CD4-positive, CD25-positive, alpha-beta regulatory T cell (primary cell): ENCODE measurements at regions not wholly inside any gene's neighbourhood (a gene's known extent, or its start where the extent isn't known, plus 50 kb on each side); places are given as distances from the start of the nearest gene placed in this dataset.

Source experiments
- ATAC-seq, 2 donors: fragments of 150-1000 bp; cut with Tn5 transposase; one replicate each; pipeline ENCODE4 v1.10.0; 2021; ENCODE audit warnings: low read depth in 2 of 2, moderate number of reproducible peaks in 2 of 2, moderate library complexity in 1 of 2
- DNase-seq, 3 donors: peaks; one replicate each; pipeline versions ENCODE4 v3.0.0 to v3.0.0-alpha.2; 2012 to 2022; ENCODE audit warnings: mixed read lengths in 1 of 3
- H3K27ac ChIP-seq: one replicate; pipeline ENCODE4 v1.7.0; 2013; ENCODE audit warnings: mild to moderate bottlenecking, low read length; ENCODE audit not compliant: insufficient read depth, poor library complexity, severe bottlenecking
- H3K27me3 ChIP-seq: one replicate; pipeline ENCODE4 v1.7.0; 2013; ENCODE audit warnings: low read length; ENCODE audit not compliant: control insufficient read depth, insufficient read depth
- H3K36me3 ChIP-seq: one replicate; pipeline ENCODE4 v1.7.0; 2013; ENCODE audit warnings: mild to moderate bottlenecking, low read length, moderate library complexity; ENCODE audit not compliant: control insufficient read depth, insufficient read depth
- H3K4me1 ChIP-seq: 2 replicates; pipeline ENCODE4 v1.7.0; 2013; ENCODE audit warnings: mild to moderate bottlenecking, low read length; ENCODE audit not compliant: insufficient read depth, control insufficient read depth, poor library complexity, severe bottlenecking
- H3K4me3 ChIP-seq: one replicate; pipeline ENCODE4 v1.7.0; 2013; ENCODE audit warnings: low read depth, mild to moderate bottlenecking, low read length, moderate library complexity
- H3K9me3 ChIP-seq, 2 experiments: 1 replicate in 1 of 2; 2 replicates in 1 of 2; pipeline ENCODE4 v1.7.0; 2013; ENCODE audit warnings: low read length in 2 of 2, mild to moderate bottlenecking in 1 of 2, moderate library complexity in 1 of 2; ENCODE audit not compliant: control insufficient read depth in 2 of 2
- H3K27ac Mint-ChIP-seq, 3 donors: one replicate each; pipeline ENCODE4 v1.8.0; 2020 to 2022; ENCODE audit warnings: mild to moderate bottlenecking in 3 of 3, mixed read lengths in 3 of 3, moderate library complexity in 2 of 3
- H3K27me3 Mint-ChIP-seq: one replicate; pipeline ENCODE4 v1.8.0; 2022; ENCODE audit warnings: mild to moderate bottlenecking, mixed read lengths
- H3K36me3 Mint-ChIP-seq: one replicate; pipeline ENCODE4 v1.8.0; 2020; ENCODE audit warnings: mixed read lengths
- H3K4me1 Mint-ChIP-seq, 4 donors: one replicate each; pipeline ENCODE4 v1.8.0; 2020 to 2022; ENCODE audit warnings: mixed read lengths in 4 of 4, mild to moderate bottlenecking in 1 of 4
- H3K4me3 Mint-ChIP-seq, 4 donors: one replicate each; pipeline ENCODE4 v1.8.0; 2020 to 2022; ENCODE audit warnings: mild to moderate bottlenecking in 4 of 4, mixed read lengths in 4 of 4, moderate library complexity in 3 of 4
- H3K9me3 Mint-ChIP-seq, 7 donors: one replicate each; pipeline ENCODE4 v1.8.0; 2020 to 2022; ENCODE audit warnings: mixed read lengths in 7 of 7, mild to moderate bottlenecking in 3 of 7, moderate library complexity in 2 of 7

GRCh38 chr2:18218160-18218933 lies 339.9 kb downstream of the KCNS3 start:
- Mint-ChIP-seq H3K9me3 (peaks cover 0 to 2% (median 0%) of the 10 kb centered on the region in 7 donors), H3K27me3 (no peaks in the 10 kb centered on the region), H3K36me3 (no peaks in the 10 kb centered on the region), H3K4me1 (no peaks in the 10 kb centered on the region), H3K27ac (no peak overlapping the region), H3K4me3 (no peak overlapping the region)
- no peaks in the 10 kb centered on the region for H3K27me3 ChIP-seq
- ATAC-seq (no peak), DNase-seq (no peak)
- H3K36me3 ChIP-seq = no peaks in the 10 kb centered on the region
- no peaks in the 10 kb centered on the region for H3K4me1 ChIP-seq
- no peaks in the 10 kb centered on the region for H3K9me3 ChIP-seq
- no peak overlapping the region for H3K4me3 ChIP-seq
- no peak overlapping the region for H3K27ac ChIP-seq

GRCh38 chr2:18214936-18215335 lies 336.5 kb downstream of the KCNS3 start:
- no peaks in the 10 kb centered on the region for H3K36me3 ChIP-seq
- H3K9me3 Mint-ChIP-seq = peaks cover 0 to 3% (median 0%) of the 10 kb centered on the region in 7 donors
- no peaks in the 10 kb centered on the region for H3K4me1 ChIP-seq
- ATAC-seq = no peak
- no peak for DNase-seq
- no peaks in the 10 kb centered on the region for H3K9me3 ChIP-seq
- no peak overlapping the region for H3K27ac ChIP-seq
- H3K27me3 ChIP-seq = no peaks in the 10 kb centered on the region
- no peaks in the 10 kb centered on the region for H3K27me3 Mint-ChIP-seq
- H3K4me3 ChIP-seq = no peak overlapping the region
- H3K4me1 Mint-ChIP-seq = no peaks in the 10 kb centered on the region
- no peak overlapping the region for H3K27ac Mint-ChIP-seq
- no peak overlapping the region for H3K4me3 Mint-ChIP-seq
- H3K36me3 Mint-ChIP-seq = no peaks in the 10 kb centered on the region

- peaks cover 0 to 3% (median 0%) of the 10 kb centered on the region in 7 donors for H3K9me3 Mint-ChIP-seq
These were observed 335.5 kb downstream of the KCNS3 start for GRCh38 chr2:18213986-18214385.

GRCh38 chr2:18209934-18210639 lies 331.6 kb downstream of the KCNS3 start:
- Mint-ChIP-seq H3K27ac (no peak overlapping the region), H3K36me3 (no peaks in the 10 kb centered on the region), H3K4me3 (no peak overlapping the region), H3K4me1 (no peaks in the 10 kb centered on the region), H3K9me3 (peaks cover 0 to 6% (median 0%) of the 10 kb centered on the region in 7 donors), H3K27me3 (no peaks in the 10 kb centered on the region)
- no peaks in the 10 kb centered on the region for H3K27me3 ChIP-seq
- ATAC-seq = no peak
- no peak for DNase-seq
- H3K4me1 ChIP-seq = no peaks in the 10 kb centered on the region
- no peak overlapping the region for H3K27ac ChIP-seq
- H3K4me3 ChIP-seq = no peak overlapping the region
- no peaks in the 10 kb centered on the region for H3K36me3 ChIP-seq
- no peaks in the 10 kb centered on the region for H3K9me3 ChIP-seq

More at GRCh38 chr2:18213986-18214385, 335.5 kb downstream of the KCNS3 start:
- no peaks in the 10 kb centered on the region for H3K36me3 Mint-ChIP-seq
- no peaks in the 10 kb centered on the region for H3K27me3 ChIP-seq
- no peak overlapping the region for H3K4me3 ChIP-seq
- no peak overlapping the region for H3K27ac Mint-ChIP-seq
- H3K27me3 Mint-ChIP-seq = no peaks in the 10 kb centered on the region
- DNase-seq = no peak
- no peak overlapping the region for H3K27ac ChIP-seq
- H3K4me1 ChIP-seq = no peaks in the 10 kb centered on the region
- no peak overlapping the region for H3K4me3 Mint-ChIP-seq
- ATAC-seq = no peak
- H3K36me3 ChIP-seq = no peaks in the 10 kb centered on the region
- H3K4me1 Mint-ChIP-seq = no peaks in the 10 kb centered on the region
- H3K9me3 ChIP-seq = no peaks in the 10 kb centered on the region

- Mint-ChIP-seq H3K4me3 (no peak overlapping the region), H3K9me3 (peaks cover 0 to 6% (median 0%) of the 10 kb centered on the region in 7 donors)
- ATAC-seq = no peak
These were observed 330.5 kb downstream of the KCNS3 start for GRCh38 chr2:18208956-18209355.

GRCh38 chr2:18200771-18201170 lies 322.3 kb downstream of the KCNS3 start:
- no peak overlapping the region for H3K27ac ChIP-seq
- Mint-ChIP-seq H3K27ac (no peak overlapping the region), H3K4me1 (no peaks in the 10 kb centered on the region), H3K9me3 (no peaks in the 10 kb centered on the region), H3K4me3 (no peak overlapping the region), H3K27me3 (no peaks in the 10 kb centered on the region), H3K36me3 (no peaks in the 10 kb centered on the region)
- no peaks in the 10 kb centered on the region for H3K36me3 ChIP-seq
- no peaks in the 10 kb centered on the region for H3K9me3 ChIP-seq
- ATAC-seq (no peak), DNase-seq (no peak)
- H3K27me3 ChIP-seq = no peaks in the 10 kb centered on the region
- no peaks in the 10 kb centered on the region for H3K4me1 ChIP-seq
- no peak overlapping the region for H3K4me3 ChIP-seq

More at GRCh38 chr2:18208956-18209355, 330.5 kb downstream of the KCNS3 start:
- no peaks in the 10 kb centered on the region for H3K36me3 ChIP-seq
- H3K4me1 ChIP-seq = no peaks in the 10 kb centered on the region
- no peaks in the 10 kb centered on the region for H3K36me3 Mint-ChIP-seq
- no peak overlapping the region for H3K27ac Mint-ChIP-seq
- no peaks in the 10 kb centered on the region for H3K4me1 Mint-ChIP-seq
- H3K27ac ChIP-seq = no peak overlapping the region
- H3K27me3 ChIP-seq = no peaks in the 10 kb centered on the region
- H3K27me3 Mint-ChIP-seq = no peaks in the 10 kb centered on the region
- DNase-seq = no peak
- H3K9me3 ChIP-seq = no peaks in the 10 kb centered on the region
- no peak overlapping the region for H3K4me3 ChIP-seq

- ATAC-seq (no peak), DNase-seq (no peak)
- H3K27me3 Mint-ChIP-seq = no peaks in the 10 kb centered on the region
- no peak overlapping the region for H3K4me3 Mint-ChIP-seq
- peaks cover 0 to 1% (median 0%) of the 10 kb centered on the region in 7 donors for H3K9me3 Mint-ChIP-seq
- no peaks in the 10 kb centered on the region for H3K4me1 Mint-ChIP-seq
- Histone ChIP-seq H3K27ac (no peak overlapping the region), H3K27me3 (no peaks in the 10 kb centered on the region), H3K36me3 (no peaks in the 10 kb centered on the region), H3K4me3 (no peak overlapping the region), H3K4me1 (no peaks in the 10 kb centered on the region), H3K9me3 (no peaks in the 10 kb centered on the region)
- H3K36me3 Mint-ChIP-seq = no peaks in the 10 kb centered on the region
- no peak overlapping the region for H3K27ac Mint-ChIP-seq
These were observed 320.2 kb downstream of the KCNS3 start for GRCh38 chr2:18198677-18199076.
